SJCRH30 (cell line): ENCODE measurements at regions not wholly inside any gene's neighbourhood (a gene's known extent, or its start where the extent isn't known, plus 50 kb on each side); places are given as distances from the start of the nearest gene placed in this dataset.

Experiments
- DNase-seq, 2 experiments: peaks; one replicate each; pipeline ENCODE4 v3.0.0-alpha.2; 2015 to 2020
- H3K27ac ChIP-seq: fragments of 250-450 bp; sonication (Bioruptor Pico); 2 replicates; pipeline ENCODE4 v1.5.1; 2020; ENCODE audit warnings: mild to moderate bottlenecking, moderate library complexity
- H3K27me3 ChIP-seq: fragments of 250-450 bp; sonication (Bioruptor Pico); 2 replicates; pipeline ENCODE4 v1.5.1; 2020; ENCODE audit warnings: mild to moderate bottlenecking, moderate library complexity
- H3K36me3 ChIP-seq: fragments of 250-450 bp; sonication (Bioruptor Pico); 2 replicates; pipeline ENCODE4 v1.5.1; 2020; ENCODE audit warnings: mild to moderate bottlenecking, moderate library complexity
- H3K4me1 ChIP-seq: fragments of 250-450 bp; sonication (Bioruptor Pico); 2 replicates; pipeline ENCODE4 v1.5.1; 2020; ENCODE audit warnings: mild to moderate bottlenecking, moderate library complexity
- H3K4me3 ChIP-seq: fragments of 250-450 bp; sonication (Bioruptor Pico); 2 replicates; pipeline ENCODE4 v1.5.1; 2020; ENCODE audit warnings: mild to moderate bottlenecking, moderate library complexity
- H3K9me3 ChIP-seq: fragments of 250-450 bp; sonication (Bioruptor Pico); replicated peaks from 2 replicates; pipeline ENCODE4 v1.5.1; 2020; ENCODE audit warnings: mild to moderate bottlenecking, moderate library complexity

DNA sequence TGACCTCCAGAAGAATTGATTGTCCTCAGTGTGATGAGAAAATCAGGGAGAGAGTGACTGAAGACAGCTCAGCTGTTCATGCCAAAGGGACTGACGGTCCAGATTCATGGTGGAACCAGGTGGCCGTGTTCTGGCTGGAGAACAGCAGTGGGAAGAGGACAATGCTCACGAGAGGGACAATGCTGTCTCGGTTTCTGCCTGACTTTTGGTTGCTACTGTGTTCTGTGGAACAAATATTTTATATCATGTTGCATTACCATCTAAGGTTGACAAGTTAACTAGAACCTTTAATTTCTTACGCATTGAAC, 58.0 kb upstream of the ULK4 start:
- DNase-seq = no peak
- Histone ChIP-seq H3K27ac (no peak overlapping the region), H3K4me1 (peaks cover 6% of the 10 kb centered on the region)

GRCh38 chr3:42019144-42019952, 57.4 kb upstream of the ULK4 start:
- H3K4me3 ChIP-seq = no peak overlapping the region
- no peaks in the 10 kb centered on the region for H3K27me3 ChIP-seq
- no peaks in the 10 kb centered on the region for H3K9me3 ChIP-seq
- H3K36me3 ChIP-seq = no peaks in the 10 kb centered on the region
- no peak overlapping the region for H3K27ac ChIP-seq
- DNase-seq = no peak
- H3K4me1 ChIP-seq = peaks cover 5% of the 10 kb centered on the region

More for the DNA sequence above, 58.0 kb upstream of the ULK4 start:
- Histone ChIP-seq H3K4me3 (no peak overlapping the region), H3K9me3 (no peaks in the 10 kb centered on the region), H3K36me3 (no peaks in the 10 kb centered on the region), H3K27me3 (no peaks in the 10 kb centered on the region)

DNA sequence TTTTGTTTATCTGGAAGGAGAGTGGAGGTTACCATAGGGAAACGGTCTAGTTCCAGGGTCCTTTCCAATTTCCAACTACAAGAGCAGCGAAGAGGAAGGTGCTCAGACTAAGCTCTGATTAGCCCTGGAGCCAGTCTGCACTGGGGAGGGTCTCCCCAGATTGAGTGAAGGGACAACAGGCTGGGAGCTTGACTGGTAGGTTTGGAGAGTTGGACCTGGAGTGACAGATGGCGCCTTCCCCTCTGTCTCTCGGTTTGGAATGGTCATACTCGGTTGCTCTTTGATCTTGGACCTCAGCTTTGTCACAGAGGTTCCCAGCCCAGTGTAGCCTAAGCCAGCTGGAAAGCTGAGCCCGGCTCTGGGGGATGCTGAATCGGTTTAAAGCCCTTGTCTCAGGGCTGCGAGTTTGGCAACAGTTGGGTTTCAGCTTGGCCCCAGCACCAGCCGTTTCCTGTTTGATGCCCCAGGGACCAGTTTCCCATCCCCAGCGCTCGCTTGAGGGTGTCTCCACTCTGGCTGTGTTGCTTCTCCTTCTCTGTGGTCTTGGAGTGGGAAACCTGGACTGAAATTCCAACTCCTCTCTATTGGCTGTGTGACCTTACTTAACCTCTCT, 53.1 kb upstream of the ULK4 start:
- Histone ChIP-seq H3K27ac (no peak overlapping the region), H3K4me1 (no peaks in the 10 kb centered on the region; the same call in 1 of the 2 replicates), H3K27me3 (no peaks in the 10 kb centered on the region), H3K4me3 (peak overlapping the region; percentile 78), H3K36me3 (no peaks in the 10 kb centered on the region), H3K9me3 (no peaks in the 10 kb centered on the region)
- DNase-seq = peak; percentile 30 to 47

DNA sequence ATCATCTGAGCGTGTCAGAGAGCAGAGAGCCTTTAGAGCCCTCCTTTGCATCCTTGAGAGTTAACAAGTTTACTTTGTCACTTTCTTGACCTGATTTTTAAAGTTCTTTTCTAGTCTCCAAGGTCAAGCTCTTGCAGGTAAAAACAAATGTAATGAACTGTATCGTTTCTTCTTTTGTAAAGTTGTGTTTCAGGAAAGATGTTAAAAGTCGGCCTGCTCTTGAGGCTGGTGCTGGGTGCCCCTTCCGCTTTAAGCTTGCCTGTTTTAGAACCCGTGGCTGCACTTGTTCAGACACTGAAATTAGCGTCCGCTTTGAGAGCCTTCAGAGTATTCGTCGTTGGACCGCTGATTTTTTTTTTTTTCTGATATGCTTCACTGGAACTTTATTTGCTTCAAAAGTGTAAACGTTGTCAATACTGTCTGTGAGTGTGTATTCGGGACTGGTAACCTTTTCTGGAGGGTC, 52.6 kb upstream of the ULK4 start:
- peak overlapping the region; percentile 78 for H3K4me3 ChIP-seq
- no peaks in the 10 kb centered on the region; the same call in 1 of the 2 replicates for H3K4me1 ChIP-seq
- no peaks in the 10 kb centered on the region for H3K9me3 ChIP-seq
- H3K36me3 ChIP-seq = no peaks in the 10 kb centered on the region
- no peaks in the 10 kb centered on the region for H3K27me3 ChIP-seq
- no peak for DNase-seq
- no peak overlapping the region for H3K27ac ChIP-seq

- no peak overlapping the region for H3K27ac ChIP-seq
- H3K36me3 ChIP-seq = no peaks in the 10 kb centered on the region
- H3K27me3 ChIP-seq = no peaks in the 10 kb centered on the region
- H3K9me3 ChIP-seq = no peaks in the 10 kb centered on the region
- peak overlapping the region; percentile 78 for H3K4me3 ChIP-seq
- DNase-seq = peak in 1 of 2 experiments; percentile 2
- no peaks in the 10 kb centered on the region; the same call in 1 of the 2 replicates for H3K4me1 ChIP-seq
Observed at GRCh38 chr3:42013691-42014457, 52.0 kb upstream of the ULK4 start.

DNA sequence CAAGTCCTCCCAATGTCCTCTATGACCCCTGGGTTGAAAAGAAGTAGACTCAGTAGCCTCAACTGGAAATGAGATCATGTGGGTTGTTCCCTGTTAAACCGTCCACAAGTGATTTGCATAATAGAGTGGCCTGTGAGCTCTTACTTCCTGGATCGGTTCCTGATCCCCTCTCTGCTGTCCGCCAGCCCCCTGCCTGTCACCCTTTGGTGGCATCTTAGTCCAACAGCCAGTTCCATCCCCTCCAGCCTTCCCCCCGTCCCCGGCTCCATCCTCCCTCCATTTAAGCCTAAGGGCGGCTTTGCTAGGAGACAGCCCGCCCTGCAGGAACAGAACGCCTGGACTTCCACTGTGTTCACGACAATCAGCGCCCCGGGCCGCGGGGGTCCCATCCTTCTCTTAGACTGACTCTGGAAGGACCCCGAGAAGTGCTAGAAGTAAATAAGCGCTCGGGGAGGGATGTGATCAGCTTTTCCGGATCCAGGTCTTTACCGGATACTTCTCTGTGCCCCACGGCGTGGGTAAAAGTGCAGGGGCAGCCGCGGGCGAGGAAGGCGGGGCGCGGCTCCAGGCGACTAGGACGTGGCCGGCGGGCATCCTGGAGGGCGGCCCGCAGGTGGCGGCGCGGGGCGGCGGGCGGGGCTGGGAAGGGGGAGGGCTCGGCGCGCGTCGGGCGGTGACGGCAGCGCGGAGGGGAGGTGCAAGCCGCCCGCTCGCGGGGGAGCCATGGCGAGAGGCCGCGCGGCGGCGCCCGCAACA, 51.2 kb upstream of the ULK4 start:
- H3K27ac ChIP-seq = no peak overlapping the region
- no peaks in the 10 kb centered on the region for H3K27me3 ChIP-seq
- H3K4me1 ChIP-seq = no peaks in the 10 kb centered on the region; the same call in 1 of the 2 replicates
- DNase-seq = peak; percentile 31 to 54
- H3K36me3 ChIP-seq = no peaks in the 10 kb centered on the region
- no peaks in the 10 kb centered on the region for H3K9me3 ChIP-seq
- H3K4me3 ChIP-seq = peak overlapping the region; percentile 78

DNA sequence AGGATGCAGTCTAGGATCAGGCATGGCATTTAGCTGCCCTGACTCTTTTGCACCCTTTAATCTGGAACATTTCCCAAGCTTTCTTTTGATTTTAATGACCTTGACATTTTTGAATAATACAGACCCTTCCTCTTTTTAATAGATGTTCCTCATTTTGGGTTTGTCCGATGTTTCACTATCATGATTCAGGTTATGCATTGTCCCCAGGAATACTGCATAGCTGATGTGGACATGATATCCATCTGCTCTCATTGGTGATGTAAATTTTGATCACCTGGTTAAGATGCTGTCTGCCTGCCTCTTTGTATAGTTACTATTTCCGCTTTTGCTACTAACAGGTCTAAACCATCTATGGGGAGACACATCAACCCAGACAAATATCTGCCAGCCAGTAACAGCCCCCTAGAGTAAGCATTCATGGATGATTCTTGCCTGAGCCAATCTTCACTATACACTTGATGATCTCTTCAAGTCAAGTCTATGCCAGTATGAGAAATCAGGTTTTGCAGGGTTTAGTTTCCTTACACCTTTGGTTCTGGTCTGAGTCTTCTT, 50.6 kb upstream of the ULK4 start:
- no peaks in the 10 kb centered on the region for H3K9me3 ChIP-seq
- no peaks in the 10 kb centered on the region for H3K27me3 ChIP-seq
- H3K4me3 ChIP-seq = no peak overlapping the region; the same call in 1 of the 2 replicates
- no peaks in the 10 kb centered on the region for H3K36me3 ChIP-seq
- H3K4me1 ChIP-seq = no peaks in the 10 kb centered on the region; the same call in 1 of the 2 replicates
- DNase-seq = no peak
- H3K27ac ChIP-seq = no peak overlapping the region
